Stimulated activated CD4-positive, alpha-beta T cell treated with anti-CD3 and anti-CD28 coated beads, Interleukin-2, amount 100 ng/mL, for 4 hours (primary cell): ENCODE measurements at regions not wholly inside any gene's neighbourhood (a gene's known extent, or its start where the extent isn't known, plus 50 kb on each side); places are given as distances from the start of the nearest gene placed in this dataset.
"Not testable (repeated sequence)": the region's sequence is repeated elsewhere in the genome, so short reads cannot be mapped to it uniquely, and the experiment has no call there.

ENCODE experiments used
- DNase-seq: peaks from one replicate; pipeline ENCODE4 v3.0.0-alpha.2; 2020; ENCODE audit warnings: low read depth

GRCh38 chr3:139095803-139096466 lies 51.2 kb upstream of the PRR23C start:
- DNase-seq, result no peak

GRCh38 chr3:139096670-139097069 lies 52.0 kb upstream of the PRR23C start:
- no peak for DNase-seq

GRCh38 chr3:139098391-139098790 lies 53.7 kb upstream of the PRR23C start:
- DNase-seq, result no peak

- no peak for DNase-seq
These were observed 55.5 kb upstream of the PRR23C start for GRCh38 chr3:139099968-139100817.

GRCh38 chr3:139100821-139101220 lies 56.1 kb upstream of the PRR23C start:
- no peak for DNase-seq

GRCh38 chr3:139101396-139101795 lies 56.7 kb upstream of the PRR23C start:
- no peak for DNase-seq

- DNase-seq, result no peak
These were observed 58.8 kb upstream of the PRR23C start for GRCh38 chr3:139103484-139103883.

- DNase-seq, result no peak
These were observed 59.4 kb upstream of the PRR23C start for GRCh38 chr3:139104062-139104461.

GRCh38 chr3:139105154-139105702 lies 60.5 kb upstream of the PRR23C start:
- no peak for DNase-seq

- no peak for DNase-seq
These were observed 61.6 kb upstream of the PRR23C start for GRCh38 chr3:139106013-139106932.

- no peak for DNase-seq
These were observed 62.9 kb upstream of the PRR23C start for GRCh38 chr3:139107424-139108252.

GRCh38 chr3:139108253-139108969 lies 63.7 kb upstream of the PRR23C start:
- DNase-seq, result no peak

GRCh38 chr3:139109271-139109670 lies 64.6 kb upstream of the PRR23C start:
- DNase-seq, result no peak

- no peak for DNase-seq
These were observed 65.6 kb upstream of the PRR23C start for GRCh38 chr3:139110072-139110830.

- DNase-seq, result not testable (repeated sequence)
These were observed 66.2 kb upstream of the PRR23C start for GRCh38 chr3:139110929-139111328.

GRCh38 chr3:139111392-139112229 lies 66.9 kb upstream of the PRR23C start:
- DNase-seq, result peak; percentile 24

GRCh38 chr3:139112230-139112558 lies 67.5 kb upstream of the PRR23C start:
- DNase-seq, result no peak

- DNase-seq, result no peak
These were observed 68.7 kb upstream of the PRR23C start for GRCh38 chr3:139113231-139113992.
